GM12875 (cell line): ENCODE measurements at regions not wholly inside any gene's neighbourhood (a gene's known extent, or its start where the extent isn't known, plus 50 kb on each side); places are given as distances from the start of the nearest gene placed in this dataset.

Experiments used
- H3K4me3 ChIP-seq: one replicate; pipeline ENCODE4 v1.5.1; 2011; ENCODE audit warnings: low read depth, low read length, control low read depth
- CTCF ChIP-seq: IDR thresholded peaks from 2 replicates; pipeline ENCODE4 v1.5.1; 2011; ENCODE audit warnings: low read depth, mild to moderate bottlenecking, control low read depth, inconsistent platforms, low read length, moderate library complexity, borderline replicate concordance; ENCODE audit not compliant: insufficient read depth

GRCh38 chr13:61358599-61358998 lies 57.0 kb downstream of the PCDH20 start:
- no peak overlapping the region for H3K4me3 ChIP-seq
- no peak for TF ChIP-seq CTCF

GRCh38 chr13:61350341-61350740 lies 65.3 kb downstream of the PCDH20 start:
- no peak for TF ChIP-seq CTCF

GRCh38 chr13:61339054-61339621 lies 76.5 kb downstream of the PCDH20 start:
- TF ChIP-seq CTCF = no peak
- no peak overlapping the region for H3K4me3 ChIP-seq

More at GRCh38 chr13:61350341-61350740, 65.3 kb downstream of the PCDH20 start:
- no peak overlapping the region for H3K4me3 ChIP-seq

- no peak overlapping the region for H3K4me3 ChIP-seq
- no peak for TF ChIP-seq CTCF
Observed at GRCh38 chr13:61316647-61317046, 99.0 kb downstream of the PCDH20 start.

GRCh38 chr13:61294467-61295191 lies 121.0 kb downstream of the PCDH20 start:
- H3K4me3 ChIP-seq = no peak overlapping the region
- no peak for TF ChIP-seq CTCF

GRCh38 chr13:61286148-61286745 lies 129.4 kb downstream of the PCDH20 start:
- no peak overlapping the region for H3K4me3 ChIP-seq

More at GRCh38 chr13:61286148-61286745, 129.4 kb downstream of the PCDH20 start:
- TF ChIP-seq CTCF = 0 out of 2 replicates have a peak, but pooled peaks have one; percentile 11
